ENCODE measurements at regions not wholly inside any gene's neighbourhood (a gene's known extent, or its start where the extent isn't known, plus 50 kb on each side); places are given as distances from the start of the nearest gene placed in this dataset.

DNA sequence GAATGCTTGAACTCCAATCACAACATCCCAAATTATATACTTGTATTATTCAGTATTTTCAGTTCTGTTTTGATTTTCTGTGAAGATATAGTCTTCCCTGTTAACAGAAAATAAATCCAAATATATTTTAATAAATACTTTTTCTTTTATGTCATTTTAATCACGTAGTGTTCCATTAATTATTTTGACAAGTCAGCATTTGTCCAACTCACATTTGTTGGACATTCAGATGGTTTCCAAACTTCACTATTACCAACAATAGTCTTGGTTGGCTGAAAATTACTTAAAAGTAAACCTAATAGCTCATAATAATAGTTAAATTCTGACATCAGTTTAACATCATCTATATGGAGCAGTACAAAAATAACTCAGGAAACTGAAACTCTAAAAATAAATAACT is 60.7 kb upstream of the SPANXD start:
- DNase-seq (ENCODE audit: extremely low spot score, unreplicated experiment): no peak
- H3K4me1 Mint-ChIP-seq (ENCODE audit: unreplicated experiment): no peaks in the 10 kb centered on the region
- no peak overlapping the region for H3K4me3 Mint-ChIP-seq (ENCODE audit: unreplicated experiment)
- no peak overlapping the region for H3K27ac Mint-ChIP-seq (ENCODE audit: unreplicated experiment)
- TF ChIP-seq, protein P1, sequence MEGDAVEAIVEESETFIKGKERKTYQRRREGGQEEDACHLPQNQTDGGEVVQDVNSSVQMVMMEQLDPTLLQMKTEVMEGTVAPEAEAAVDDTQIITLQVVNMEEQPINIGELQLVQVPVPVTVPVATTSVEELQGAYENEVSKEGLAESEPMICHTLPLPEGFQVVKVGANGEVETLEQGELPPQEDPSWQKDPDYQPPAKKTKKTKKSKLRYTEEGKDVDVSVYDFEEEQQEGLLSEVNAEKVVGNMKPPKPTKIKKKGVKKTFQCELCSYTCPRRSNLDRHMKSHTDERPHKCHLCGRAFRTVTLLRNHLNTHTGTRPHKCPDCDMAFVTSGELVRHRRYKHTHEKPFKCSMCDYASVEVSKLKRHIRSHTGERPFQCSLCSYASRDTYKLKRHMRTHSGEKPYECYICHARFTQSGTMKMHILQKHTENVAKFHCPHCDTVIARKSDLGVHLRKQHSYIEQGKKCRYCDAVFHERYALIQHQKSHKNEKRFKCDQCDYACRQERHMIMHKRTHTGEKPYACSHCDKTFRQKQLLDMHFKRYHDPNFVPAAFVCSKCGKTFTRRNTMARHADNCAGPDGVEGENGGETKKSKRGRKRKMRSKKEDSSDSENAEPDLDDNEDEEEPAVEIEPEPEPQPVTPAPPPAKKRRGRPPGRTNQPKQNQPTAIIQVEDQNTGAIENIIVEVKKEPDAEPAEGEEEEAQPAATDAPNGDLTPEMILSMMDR (IDR thresholded peaks at IDR 0.05): no peak
- no peaks in the 10 kb centered on the region for H3K9me3 Mint-ChIP-seq (ENCODE audit: unreplicated experiment)
- no peaks in the 10 kb centered on the region for H3K27me3 Mint-ChIP-seq (ENCODE audit: unreplicated experiment)
- no peaks in the 10 kb centered on the region for H3K36me3 Mint-ChIP-seq (ENCODE audit: unreplicated experiment)

DNA sequence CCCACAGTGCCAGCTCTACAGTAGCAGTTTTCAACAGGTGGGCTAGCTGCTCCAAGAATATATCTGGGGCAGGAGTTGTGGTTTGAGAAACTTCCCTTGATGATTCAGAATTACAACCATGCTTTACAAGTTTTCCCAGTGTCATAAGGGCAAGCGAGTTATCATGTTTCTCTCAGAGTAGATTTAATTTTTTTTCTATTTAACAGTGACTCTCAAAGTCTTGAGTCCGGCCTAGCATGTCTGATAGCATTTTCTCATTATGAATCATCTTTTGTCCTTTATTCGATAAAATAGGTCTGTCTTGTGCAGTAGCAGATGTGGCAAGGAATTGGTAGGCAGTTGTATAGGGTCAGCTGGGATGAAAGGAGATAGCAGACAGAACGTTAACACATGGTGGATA is 62.2 kb upstream of the SPANXD start:
- DNase-seq (ENCODE audit: extremely low spot score, unreplicated experiment): no peak
- Mint-ChIP-seq H3K27ac (ENCODE audit: unreplicated experiment) (no peak overlapping the region), H3K36me3 (ENCODE audit: unreplicated experiment) (no peaks in the 10 kb centered on the region), H3K9me3 (ENCODE audit: unreplicated experiment) (peaks cover 5% of the 10 kb centered on the region), H3K4me3 (ENCODE audit: unreplicated experiment) (no peak overlapping the region), H3K27me3 (ENCODE audit: unreplicated experiment) (no peaks in the 10 kb centered on the region), H3K4me1 (ENCODE audit: unreplicated experiment) (no peaks in the 10 kb centered on the region)
- TF ChIP-seq, protein P1 (IDR thresholded peaks at IDR 0.05): no peak

DNA sequence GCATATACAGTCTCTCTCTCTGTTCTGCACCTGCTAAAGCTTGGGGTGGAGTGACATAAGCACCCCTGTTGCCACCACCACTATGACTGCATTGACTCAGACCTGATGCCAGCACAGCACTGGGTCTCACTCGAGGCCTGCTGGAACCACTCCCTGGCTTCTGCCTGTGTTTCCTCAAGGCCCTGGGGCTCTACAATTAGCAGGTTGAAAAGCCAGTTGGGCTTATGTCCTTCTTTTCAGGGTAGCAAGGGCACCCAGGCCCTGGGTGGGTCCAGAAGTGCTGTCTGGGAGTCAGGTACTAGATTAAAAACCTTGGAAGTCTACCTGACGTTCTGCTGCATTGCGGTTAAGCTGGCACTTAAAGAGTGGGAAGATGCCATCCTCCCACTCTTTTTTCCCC is 50.5 kb upstream of the MAGEC3 start:
- Mint-ChIP-seq H3K4me3 (ENCODE audit: unreplicated experiment) (no peak overlapping the region), H3K4me1 (ENCODE audit: unreplicated experiment) (no peaks in the 10 kb centered on the region), H3K9me3 (ENCODE audit: unreplicated experiment) (peaks cover 15% of the 10 kb centered on the region), H3K36me3 (ENCODE audit: unreplicated experiment) (no peaks in the 10 kb centered on the region), H3K27me3 (ENCODE audit: unreplicated experiment) (no peaks in the 10 kb centered on the region), H3K27ac (ENCODE audit: unreplicated experiment) (no peak overlapping the region)
- DNase-seq (ENCODE audit: extremely low spot score, unreplicated experiment): peak; percentile 78
- TF ChIP-seq, protein P1 (IDR thresholded peaks at IDR 0.05): no peak
